HCT116 (cell line): ENCODE measurements at regions not wholly inside any gene's neighbourhood (a gene's known extent, or its start where the extent isn't known, plus 50 kb on each side); places are given as distances from the start of the nearest gene placed in this dataset.

Experiments
- ATAC-seq: fragments of 200-7000 bp; cut with Tn5 transposase; 2 replicates; pipeline ENCODE4 v1.9.1; 2020; ENCODE audit warnings: mild to moderate bottlenecking, moderate library complexity
- BruUV-seq: library from RNA; stranded (reverse); fragments of 400-500 nt; replicated peaks from 2 replicates; lab custom pipeline; 2021; lab: Mats Ljungman, UMichigan
- CTCF ChIA-PET: fragments of 300-600 bp; sonication (Branson Sonifier 250); formaldehyde crosslinking; loops from one replicate; lab custom pipeline; 2021; ENCODE audit warnings: antibody characterized with exemption; lab: Charles Lee
- POLR2A ChIA-PET: fragments of 300-600, 350-600 bp; sonication (Branson Sonifier 250); formaldehyde crosslinking; loops from one replicate; lab custom pipeline; 2021; ENCODE audit warnings: antibody characterized with exemption; lab: Charles Lee
- RAD21 ChIA-PET, 2 experiments: fragments of 300-600 bp; sonication (Branson Sonifier 250); formaldehyde crosslinking; loops; one replicate each; lab custom pipeline; 2023; ENCODE audit warnings: low total read pairs in 2 of 2; ENCODE audit not compliant: uncharacterized antibody in 2 of 2, unreplicated experiment in 2 of 2, low non-redundant PET in 1 of 2; lab: Charles Lee
- DNase-seq: peaks from one replicate; pipeline ENCODE4 v3.0.0-alpha.2; 2010; ENCODE audit warnings: low read depth, low spot score
- H2AFZ ChIP-seq: fragments of 200-600 bp; shearing (Covaris generic), sonication (generic); 2 replicates; pipeline ENCODE4 v1.6.1; 2017; ENCODE audit warnings: low read depth, mixed run types, mixed read lengths, antibody characterized with exemption, low read length; ENCODE audit not compliant: poor library complexity, severe bottlenecking
- H3K27ac ChIP-seq: 2 replicates; pipeline ENCODE4 v1.5.1; 2012; ENCODE audit warnings: low read depth, low read length
- H3K27me3 ChIP-seq: fragments of 200-600 bp; sonication (generic); 2 replicates; pipeline ENCODE4 v1.6.1; 2016; ENCODE audit warnings: mixed run types, low read length, mixed read lengths; ENCODE audit not compliant: insufficient read depth
- H3K36me3 ChIP-seq, 2 experiments: fragments of 200-500 bp in 1 of 2; fragments of 200-600 bp in 1 of 2; sonication (Bioruptor generic) in 1 of 2; sonication (generic) in 1 of 2; 2 replicates each; pipeline versions ENCODE4 v1.5.1 to v1.6.1; 2014 to 2016; ENCODE audit warnings: low read length in 2 of 2, inconsistent platforms in 1 of 2, mixed read lengths in 1 of 2, mixed run types in 1 of 2; ENCODE audit not compliant: insufficient read depth in 2 of 2, control insufficient read depth in 1 of 2
- H3K4me1 ChIP-seq, 2 experiments: fragments of 200-600 bp in 1 of 2; sonication (generic) in 1 of 2; 2 replicates each; pipeline versions ENCODE4 v1.5.1 to v1.6.1; 2012 to 2017; ENCODE audit warnings: low read length in 2 of 2, inconsistent platforms in 1 of 2, mild to moderate bottlenecking in 1 of 2, mixed read lengths in 1 of 2, mixed run types in 1 of 2, moderate library complexity in 1 of 2; ENCODE audit not compliant: insufficient read depth in 2 of 2, control insufficient read depth in 1 of 2
- H3K4me2 ChIP-seq: fragments of 200-600 bp; sonication (generic); 2 replicates; pipeline ENCODE4 v1.6.1; 2017; ENCODE audit warnings: mixed run types, low read length, mixed read lengths
- H3K4me3 ChIP-seq, 2 experiments: fragments of 200-600 bp in 1 of 2; sonication (generic) in 1 of 2; replicated peaks in 1 of 2; 2 replicates each; pipeline ENCODE4 v1.5.1; 2011 to 2016; ENCODE audit warnings: low read length in 2 of 2, control low read depth in 1 of 2, low read depth in 1 of 2, mild to moderate bottlenecking in 1 of 2, mixed read lengths in 1 of 2, mixed run types in 1 of 2
- H3K79me2 ChIP-seq: fragments of 200-600 bp; sonication (generic); 2 replicates; pipeline ENCODE4 v1.6.1; 2017; ENCODE audit warnings: mild to moderate bottlenecking, mixed run types, low read length, moderate library complexity, mixed read lengths; ENCODE audit not compliant: insufficient read depth
- H3K9ac ChIP-seq: fragments of 200-600 bp; sonication (generic); 2 replicates; pipeline ENCODE4 v1.6.1; 2016; ENCODE audit warnings: low read length, mixed read lengths
- H3K9me2 ChIP-seq: fragments of 200-600 bp; sonication (generic), shearing (Covaris generic); 2 replicates; pipeline ENCODE4 v1.6.1; 2017; ENCODE audit warnings: mixed run types, mild to moderate bottlenecking, moderate library complexity; ENCODE audit not compliant: insufficient read depth
- H3K9me3 ChIP-seq, 2 experiments: fragments of 200-500 bp in 1 of 2; fragments of 200-600 bp in 1 of 2; sonication (Bioruptor generic) in 1 of 2; sonication (generic) in 1 of 2; 2 replicates each; pipeline ENCODE4 v1.6.1; 2014 to 2017; ENCODE audit warnings: low read length in 2 of 2, mixed read lengths in 2 of 2, inconsistent platforms in 1 of 2, low read depth in 1 of 2, mild to moderate bottlenecking in 1 of 2, mixed run types in 1 of 2, moderate library complexity in 1 of 2; ENCODE audit not compliant: control insufficient read depth in 1 of 2, insufficient read depth in 1 of 2
- H4K20me1 ChIP-seq: fragments of 200-600 bp; sonication (generic), shearing (Covaris generic); 2 replicates; pipeline ENCODE4 v1.6.1; 2017; ENCODE audit warnings: mixed run types, mild to moderate bottlenecking, moderate library complexity; ENCODE audit not compliant: insufficient read depth
- ATF3 ChIP-seq: IDR thresholded peaks from 2 replicates; pipeline ENCODE4 v1.6.1; 2012
- CBX3 ChIP-seq: IDR thresholded peaks from 2 replicates; pipeline ENCODE4 v1.6.1; 2012; ENCODE audit warnings: low read depth
- ELF1 ChIP-seq: IDR thresholded peaks from 2 replicates; pipeline ENCODE4 v1.6.1; 2012; ENCODE audit warnings: low read depth, borderline replicate concordance
- EZH2phosphoT487 ChIP-seq: fragments of 200-600 bp; IDR thresholded peaks from 2 replicates; pipeline ENCODE4 v1.6.1; 2018; ENCODE audit warnings: antibody characterized with exemption, borderline replicate concordance
- JUND ChIP-seq: IDR thresholded peaks from 2 replicates; pipeline ENCODE4 v1.6.1; 2012
- POLR2A ChIP-seq: IDR thresholded peaks from 2 replicates; pipeline ENCODE4 v1.7.0; 2011; ENCODE audit warnings: borderline replicate concordance; ENCODE audit not compliant: insufficient read depth, insufficient read length; ENCODE audit errors: extremely low read depth
- POLR2AphosphoS5 ChIP-seq: IDR thresholded peaks from 2 replicates; pipeline ENCODE4 v1.6.1; 2011; ENCODE audit warnings: mild to moderate bottlenecking, low read depth, low read length, moderate library complexity
- RAD21 ChIP-seq: IDR thresholded peaks from 2 replicates; pipeline ENCODE4 v1.6.1; 2012; ENCODE audit warnings: low read depth, mild to moderate bottlenecking
- SIN3A ChIP-seq: IDR thresholded peaks from 2 replicates; pipeline ENCODE4 v1.6.1; 2012; ENCODE audit warnings: low read depth
- SP1 ChIP-seq: IDR thresholded peaks from 2 replicates; pipeline ENCODE4 v1.6.1; 2012; ENCODE audit warnings: low read depth
- TCF7L2 ChIP-seq: IDR thresholded peaks from 2 replicates; pipeline ENCODE4 v1.7.0; 2011; ENCODE audit warnings: borderline replicate concordance, inconsistent platforms; ENCODE audit not compliant: insufficient read depth, insufficient read length; ENCODE audit errors: extremely low read depth
- ZBTB33 ChIP-seq: IDR thresholded peaks from 2 replicates; pipeline ENCODE4 v1.6.1; 2011; ENCODE audit warnings: mild to moderate bottlenecking, low read length, moderate library complexity; ENCODE audit not compliant: insufficient replicate concordance; ENCODE audit errors: extremely low read depth
- intact Hi-C: fragments of 100-400 bp; cut with micrococcal nuclease; formaldehyde crosslinking; loops from 2 replicates; pipeline ENCODE4 v1.10.0; 2022
- TF ChIP-seq, protein P1 (sequence below): IDR thresholded peaks from 2 replicates; pipeline ENCODE4 v1.6.1; 2012; ENCODE audit warnings: low read depth

DNA sequence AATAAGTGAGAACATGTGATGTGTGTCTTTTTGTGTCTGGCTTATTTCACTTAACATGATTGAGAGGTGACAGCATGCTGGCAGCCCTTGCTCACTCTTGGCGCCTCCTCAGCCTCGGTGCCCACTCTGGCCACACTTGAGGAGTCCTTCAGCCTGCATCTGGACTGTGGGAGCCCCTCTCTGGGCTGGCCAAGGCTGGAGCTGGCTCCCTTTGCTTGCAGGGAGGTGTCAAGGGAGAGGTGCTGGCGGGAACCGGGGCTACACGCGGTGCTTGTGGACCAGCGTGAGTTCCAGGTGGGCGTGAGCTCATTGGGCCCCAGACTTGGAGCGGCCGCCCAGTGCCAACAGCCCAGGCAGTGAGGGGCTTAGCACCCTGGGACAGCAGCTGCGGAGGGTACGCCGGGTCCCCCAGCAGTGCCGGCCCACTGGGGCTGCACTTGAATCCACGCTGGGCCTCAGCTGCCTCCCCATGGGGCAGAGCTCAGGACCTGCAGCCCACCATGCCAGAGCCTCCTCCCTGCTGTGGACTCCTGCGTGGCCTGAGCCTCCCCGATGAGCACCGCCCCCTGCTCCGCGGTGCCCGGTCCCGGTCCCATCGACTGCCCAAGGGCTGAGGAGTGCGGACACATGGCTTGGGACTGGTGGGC lies 658.6 kb downstream of the GRXCR1 start:
- RAD21 ChIA-PET, result no interaction called here
- POLR2A ChIA-PET, result no interaction called here
- no peak overlapping the region for H3K27ac ChIP-seq
- TF ChIP-seq JUND (no peak), TCF7L2 (no peak), CBX3 (no peak)
- H3K4me2 ChIP-seq, result no peak overlapping the region
- H3K9me2 ChIP-seq, result no peaks in the 10 kb centered on the region
- H3K27me3 ChIP-seq, result no peaks in the 10 kb centered on the region
- ATAC-seq, result no peak
- DNase-seq, result no peak
- H3K4me1 ChIP-seq, result no peaks in the 10 kb centered on the region
- H4K20me1 ChIP-seq, result no peaks in the 10 kb centered on the region
- H3K36me3 ChIP-seq, result no peaks in the 10 kb centered on the region
- BruUV-seq, result no TSS peak
- no peak overlapping the region for H3K4me3 ChIP-seq
- intact Hi-C loops, result no loop called here
- H3K9ac ChIP-seq, result no peak overlapping the region
- H3K79me2 ChIP-seq, result no peaks in the 10 kb centered on the region
- no peak overlapping the region for H2AFZ ChIP-seq
- peaks cover 11 to 12% of the 10 kb centered on the region in 2 experiments; a peak in 2 of 4 replicates for H3K9me3 ChIP-seq
- CTCF ChIA-PET, result no interaction called here

- POLR2A ChIA-PET, result no interaction called here
- intact Hi-C loops, result no loop called here
- H3K27me3 ChIP-seq, result no peaks in the 10 kb centered on the region
- no peak for TF ChIP-seq POLR2AphosphoS5
- no peak for TF ChIP-seq ELF1
- TF ChIP-seq, protein P1, sequence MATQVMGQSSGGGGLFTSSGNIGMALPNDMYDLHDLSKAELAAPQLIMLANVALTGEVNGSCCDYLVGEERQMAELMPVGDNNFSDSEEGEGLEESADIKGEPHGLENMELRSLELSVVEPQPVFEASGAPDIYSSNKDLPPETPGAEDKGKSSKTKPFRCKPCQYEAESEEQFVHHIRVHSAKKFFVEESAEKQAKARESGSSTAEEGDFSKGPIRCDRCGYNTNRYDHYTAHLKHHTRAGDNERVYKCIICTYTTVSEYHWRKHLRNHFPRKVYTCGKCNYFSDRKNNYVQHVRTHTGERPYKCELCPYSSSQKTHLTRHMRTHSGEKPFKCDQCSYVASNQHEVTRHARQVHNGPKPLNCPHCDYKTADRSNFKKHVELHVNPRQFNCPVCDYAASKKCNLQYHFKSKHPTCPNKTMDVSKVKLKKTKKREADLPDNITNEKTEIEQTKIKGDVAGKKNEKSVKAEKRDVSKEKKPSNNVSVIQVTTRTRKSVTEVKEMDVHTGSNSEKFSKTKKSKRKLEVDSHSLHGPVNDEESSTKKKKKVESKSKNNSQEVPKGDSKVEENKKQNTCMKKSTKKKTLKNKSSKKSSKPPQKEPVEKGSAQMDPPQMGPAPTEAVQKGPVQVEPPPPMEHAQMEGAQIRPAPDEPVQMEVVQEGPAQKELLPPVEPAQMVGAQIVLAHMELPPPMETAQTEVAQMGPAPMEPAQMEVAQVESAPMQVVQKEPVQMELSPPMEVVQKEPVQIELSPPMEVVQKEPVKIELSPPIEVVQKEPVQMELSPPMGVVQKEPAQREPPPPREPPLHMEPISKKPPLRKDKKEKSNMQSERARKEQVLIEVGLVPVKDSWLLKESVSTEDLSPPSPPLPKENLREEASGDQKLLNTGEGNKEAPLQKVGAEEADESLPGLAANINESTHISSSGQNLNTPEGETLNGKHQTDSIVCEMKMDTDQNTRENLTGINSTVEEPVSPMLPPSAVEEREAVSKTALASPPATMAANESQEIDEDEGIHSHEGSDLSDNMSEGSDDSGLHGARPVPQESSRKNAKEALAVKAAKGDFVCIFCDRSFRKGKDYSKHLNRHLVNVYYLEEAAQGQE, result no peak
- no peak for TF ChIP-seq ZBTB33
- TF ChIP-seq POLR2A, result no peak
- TF ChIP-seq SIN3A, result no peak
- no peak for TF ChIP-seq CBX3
- no peak for TF ChIP-seq SP1
- TF ChIP-seq ATF3, result no peak
- TF ChIP-seq RAD21, result no peak
- TF ChIP-seq JUND, result no peak
- no peak for TF ChIP-seq EZH2phosphoT487
- no peak for TF ChIP-seq TCF7L2
- no peaks in the 10 kb centered on the region for H3K36me3 ChIP-seq
- H3K4me1 ChIP-seq, result no peaks in the 10 kb centered on the region
- H3K4me2 ChIP-seq, result no peak overlapping the region
- H2AFZ ChIP-seq, result no peak overlapping the region
- peaks cover 23 to 30% of the 10 kb centered on the region in 2 experiments; a peak in 2 of 4 replicates for H3K9me3 ChIP-seq
- BruUV-seq, result no TSS peak
- no peaks in the 10 kb centered on the region for H3K79me2 ChIP-seq
- H3K4me3 ChIP-seq, result no peak overlapping the region
- no peak for DNase-seq
- H3K9me2 ChIP-seq, result no peaks in the 10 kb centered on the region
- CTCF ChIA-PET, result no interaction called here
- no peak for ATAC-seq
- no peak overlapping the region for H3K9ac ChIP-seq
- RAD21 ChIA-PET, result no interaction called here
- H4K20me1 ChIP-seq, result no peaks in the 10 kb centered on the region
- no peak overlapping the region for H3K27ac ChIP-seq
Observed at GRCh38 chr4:43556262-43556661, 663.7 kb downstream of the GRXCR1 start.
